AG04450 (cell line): ENCODE measurements at regions not wholly inside any gene's neighbourhood (a gene's known extent, or its start where the extent isn't known, plus 50 kb on each side); places are given as distances from the start of the nearest gene placed in this dataset.

Experiments
- CTCF ChIA-PET: fragments of 300-600, 350-600 bp; formaldehyde crosslinking; extraction: SDS; loops from one replicate; lab custom pipeline; 2022; ENCODE audit warnings: antibody characterized with exemption, inconsistent platforms; lab: Charles Lee
- POLR2A ChIA-PET: fragments of 350-600 bp; formaldehyde crosslinking; extraction: SDS; loops from one replicate; lab custom pipeline; 2021; ENCODE audit warnings: antibody characterized with exemption, inconsistent platforms; lab: Yijun Ruan, JAX
- DNase-seq: peaks from one replicate; pipeline ENCODE4 v3.0.0-alpha.2; 2011; ENCODE audit warnings: low read depth, low spot score
- H3K27ac ChIP-seq: one replicate; pipeline ENCODE4 v1.5.1; 2012; ENCODE audit warnings: low read depth, low read length, control low read depth
- H3K27me3 ChIP-seq: one replicate; pipeline ENCODE4 v1.6.0; 2012; ENCODE audit warnings: low read length; ENCODE audit not compliant: control insufficient read depth, insufficient read depth
- H3K4me3 ChIP-seq: 2 replicates; pipeline ENCODE4 v1.5.1; 2011; ENCODE audit warnings: mild to moderate bottlenecking, low read depth, low read length, control low read depth
- H3K9me3 ChIP-seq: 2 replicates; pipeline ENCODE4 v1.5.1; 2012; ENCODE audit warnings: low read length; ENCODE audit not compliant: control insufficient read depth, insufficient read depth
- TF ChIP-seq, protein P1 (sequence below): IDR thresholded peaks from 2 replicates; pipeline ENCODE4 v1.5.1; 2011; ENCODE audit warnings: low read depth, low read length, control low read depth, inconsistent platforms

DNA sequence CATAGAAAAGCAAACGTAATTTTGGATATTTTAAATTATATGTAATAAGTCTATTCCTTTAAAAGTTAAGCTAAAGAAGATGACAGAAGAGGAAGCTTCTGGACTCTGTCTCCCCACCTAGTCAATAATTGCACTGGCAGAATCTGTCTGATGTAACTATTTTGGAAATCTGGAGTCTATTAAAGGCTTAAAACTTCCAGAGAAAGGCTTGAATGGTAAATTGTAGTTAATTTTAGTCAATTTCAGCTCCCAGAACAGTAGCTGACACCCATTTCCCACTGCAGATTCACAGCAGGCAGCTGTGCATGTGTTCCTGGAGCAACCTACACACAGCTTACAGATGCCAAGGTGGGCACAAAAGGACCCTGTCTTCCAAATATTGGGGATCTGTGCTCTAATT, 304.1 kb downstream of the PCDH20 start:
- Histone ChIP-seq H3K9me3 (peaks cover 10% of the 10 kb centered on the region), H3K27ac (no peak overlapping the region), H3K27me3 (no peaks in the 10 kb centered on the region), H3K4me3 (no peak overlapping the region)
- CTCF ChIA-PET: no interaction called here
- POLR2A ChIA-PET: no interaction called here
- TF ChIP-seq, protein P1, sequence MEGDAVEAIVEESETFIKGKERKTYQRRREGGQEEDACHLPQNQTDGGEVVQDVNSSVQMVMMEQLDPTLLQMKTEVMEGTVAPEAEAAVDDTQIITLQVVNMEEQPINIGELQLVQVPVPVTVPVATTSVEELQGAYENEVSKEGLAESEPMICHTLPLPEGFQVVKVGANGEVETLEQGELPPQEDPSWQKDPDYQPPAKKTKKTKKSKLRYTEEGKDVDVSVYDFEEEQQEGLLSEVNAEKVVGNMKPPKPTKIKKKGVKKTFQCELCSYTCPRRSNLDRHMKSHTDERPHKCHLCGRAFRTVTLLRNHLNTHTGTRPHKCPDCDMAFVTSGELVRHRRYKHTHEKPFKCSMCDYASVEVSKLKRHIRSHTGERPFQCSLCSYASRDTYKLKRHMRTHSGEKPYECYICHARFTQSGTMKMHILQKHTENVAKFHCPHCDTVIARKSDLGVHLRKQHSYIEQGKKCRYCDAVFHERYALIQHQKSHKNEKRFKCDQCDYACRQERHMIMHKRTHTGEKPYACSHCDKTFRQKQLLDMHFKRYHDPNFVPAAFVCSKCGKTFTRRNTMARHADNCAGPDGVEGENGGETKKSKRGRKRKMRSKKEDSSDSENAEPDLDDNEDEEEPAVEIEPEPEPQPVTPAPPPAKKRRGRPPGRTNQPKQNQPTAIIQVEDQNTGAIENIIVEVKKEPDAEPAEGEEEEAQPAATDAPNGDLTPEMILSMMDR: no peak
- DNase-seq: no peak

DNA sequence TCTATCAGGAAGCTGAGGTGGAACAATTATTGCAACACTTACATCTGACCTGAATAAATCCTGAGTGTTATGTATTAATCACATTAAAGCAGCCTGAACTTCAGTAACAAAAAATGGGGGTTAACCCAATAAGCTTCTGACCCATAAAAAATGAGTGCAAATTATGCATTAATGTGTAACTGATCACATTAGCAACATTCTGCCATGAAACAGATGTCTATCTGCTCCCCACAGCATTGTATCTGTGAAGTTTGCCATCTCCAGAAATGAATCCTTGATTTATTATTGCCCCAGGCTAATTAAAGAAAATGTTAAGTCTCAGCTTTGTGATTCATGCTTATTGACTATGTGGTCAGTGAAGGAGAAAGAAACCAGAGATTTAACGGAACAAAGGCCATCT, 304.9 kb downstream of the PCDH20 start:
- Histone ChIP-seq H3K27me3 (no peaks in the 10 kb centered on the region), H3K4me3 (no peak overlapping the region), H3K9me3 (peaks cover 10% of the 10 kb centered on the region), H3K27ac (no peak overlapping the region)
- ChIA-PET CTCF (no interaction called here), POLR2A (no interaction called here)
- TF ChIP-seq, protein P1: no peak
- DNase-seq: no peak

DNA sequence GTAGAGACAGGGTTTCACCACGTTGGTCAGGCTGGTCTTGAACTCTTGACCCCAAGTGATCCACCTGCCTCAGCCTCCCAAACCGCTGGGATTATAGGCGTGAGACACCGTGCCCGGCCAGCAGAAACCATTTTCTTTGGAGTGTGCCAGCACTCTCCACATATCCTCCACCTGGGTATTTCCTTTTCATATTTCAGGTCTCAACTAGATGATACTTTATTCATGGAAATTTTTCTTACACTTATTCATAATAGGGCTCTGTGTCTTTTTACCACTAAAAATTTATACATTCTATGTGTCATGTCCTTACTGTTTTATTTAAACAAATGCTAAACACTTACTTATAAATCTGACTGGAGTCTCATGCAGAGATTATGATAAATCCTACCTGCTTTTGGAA, 305.9 kb downstream of the PCDH20 start:
- no peak for DNase-seq
- ChIA-PET POLR2A (no interaction called here), CTCF (no interaction called here)
- no peak overlapping the region for H3K27ac ChIP-seq
- H3K27me3 ChIP-seq: no peaks in the 10 kb centered on the region
- TF ChIP-seq, protein P1: no peak
- H3K9me3 ChIP-seq: peaks cover 10% of the 10 kb centered on the region
- no peak overlapping the region for H3K4me3 ChIP-seq

DNA sequence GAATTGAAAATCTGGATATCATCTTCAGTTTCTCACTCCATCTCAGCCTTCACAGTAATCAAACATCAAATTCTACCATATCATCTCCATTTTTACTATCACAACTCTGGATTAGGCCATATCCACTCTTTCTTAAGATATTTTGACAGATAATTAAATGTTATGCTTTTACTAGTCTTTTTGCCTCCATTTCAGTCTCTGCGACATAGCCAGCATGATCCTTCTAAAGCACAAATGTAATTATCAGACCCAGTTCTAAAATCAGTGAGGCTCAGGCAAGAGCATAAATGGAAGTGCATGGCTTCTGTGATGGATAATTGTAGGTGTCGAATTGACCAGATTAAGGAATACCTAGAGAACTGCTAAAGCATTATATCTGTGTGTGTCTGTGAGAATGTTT, 307.7 kb downstream of the PCDH20 start:
- Histone ChIP-seq H3K27me3 (no peaks in the 10 kb centered on the region), H3K4me3 (no peak overlapping the region), H3K27ac (no peak overlapping the region), H3K9me3 (peaks cover 1% of the 10 kb centered on the region)
- ChIA-PET POLR2A (no interaction called here), CTCF (no interaction called here)
- DNase-seq: no peak
- TF ChIP-seq, protein P1: no peak

DNA sequence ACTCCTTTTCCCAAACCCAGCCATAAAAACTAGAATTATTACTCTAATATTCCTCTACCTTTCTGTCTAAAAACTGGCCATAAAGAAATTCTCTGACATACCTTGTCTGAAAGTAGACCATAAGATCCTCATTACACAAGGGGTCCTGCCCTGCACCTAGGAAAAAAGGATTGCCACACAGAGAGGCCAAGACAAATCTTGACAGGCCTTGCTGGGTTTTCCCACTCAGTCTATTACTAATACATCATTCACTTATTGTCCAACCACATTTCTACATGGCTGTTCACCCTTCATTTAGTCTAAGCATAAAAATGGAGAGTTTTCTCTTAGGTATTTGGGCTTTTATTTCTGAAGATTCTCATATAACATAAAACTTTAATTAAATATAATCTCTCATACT, 319.8 kb downstream of the PCDH20 start:
- Histone ChIP-seq H3K9me3 (no peaks in the 10 kb centered on the region), H3K27ac (no peak overlapping the region), H3K27me3 (no peaks in the 10 kb centered on the region), H3K4me3 (no peak overlapping the region)
- DNase-seq: no peak
- ChIA-PET POLR2A (no interaction called here), CTCF (no interaction called here)
- TF ChIP-seq, protein P1: no peak
